Activated T-cell treated with anti-CD3 and anti-CD28 coated beads, Interleukin-2, amount 50 U/mL, for 48 hours (primary cell): ENCODE measurements at regions not wholly inside any gene's neighbourhood (a gene's known extent, or its start where the extent isn't known, plus 50 kb on each side); places are given as distances from the start of the nearest gene placed in this dataset.

Experiments used
- DNase-seq, 2 experiments: peaks; one replicate each; pipeline ENCODE4 v3.0.0-alpha.2; 2020

DNA sequence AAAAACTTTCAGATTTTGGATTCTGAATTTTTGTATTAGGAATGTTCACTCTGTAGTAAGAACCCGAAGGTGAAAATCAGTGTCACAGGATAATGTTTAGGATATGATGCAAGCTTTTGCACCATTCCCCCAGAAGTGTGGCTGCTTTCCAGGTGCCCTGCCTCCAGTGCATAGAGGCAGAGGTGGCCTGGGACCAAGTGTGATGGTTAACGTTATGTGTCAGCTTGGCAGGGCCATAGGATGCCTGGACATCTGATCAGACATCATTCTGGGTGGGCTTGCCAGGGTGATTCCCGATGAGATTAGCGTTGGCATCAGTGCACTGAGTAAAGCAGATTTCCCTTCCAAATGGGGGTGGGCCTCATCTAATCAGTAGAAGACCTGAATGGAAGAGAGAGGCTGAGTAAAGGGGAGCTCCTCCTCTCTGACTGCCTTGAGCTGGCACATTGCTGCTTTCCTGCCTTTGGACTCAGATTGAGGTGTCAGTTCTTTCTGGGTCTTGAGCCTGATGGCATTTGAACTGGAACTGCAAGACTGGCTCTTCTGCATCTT lies 177.4 kb upstream of the HS6ST1 start:
- no peak for DNase-seq

GRCh38 chr2:128496700-128497099 lies 178.0 kb upstream of the HS6ST1 start:
- DNase-seq = no peak

DNA sequence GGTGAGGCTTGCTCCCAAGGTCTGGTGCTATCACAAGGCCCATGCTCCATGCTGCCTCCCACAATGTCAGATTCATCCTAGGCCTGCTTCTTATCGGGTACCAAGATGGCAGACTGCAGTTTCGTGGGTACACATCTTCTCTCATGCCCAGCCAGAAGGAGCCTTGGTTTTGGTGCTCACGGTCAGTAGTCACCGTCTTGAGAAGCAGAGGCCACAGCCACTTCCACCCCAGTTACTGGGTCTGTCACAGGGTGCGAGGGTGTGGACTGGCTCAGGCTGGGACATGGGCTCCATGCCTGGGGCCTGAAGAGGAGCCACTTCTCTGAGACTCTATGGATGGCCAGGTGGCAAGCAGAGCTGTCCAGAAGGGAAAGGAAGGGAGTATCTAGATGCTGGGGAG lies 178.8 kb upstream of the HS6ST1 start:
- no peak for DNase-seq

- DNase-seq = no peak
These were observed 179.4 kb upstream of the HS6ST1 start for GRCh38 chr2:128498086-128498485.

DNA sequence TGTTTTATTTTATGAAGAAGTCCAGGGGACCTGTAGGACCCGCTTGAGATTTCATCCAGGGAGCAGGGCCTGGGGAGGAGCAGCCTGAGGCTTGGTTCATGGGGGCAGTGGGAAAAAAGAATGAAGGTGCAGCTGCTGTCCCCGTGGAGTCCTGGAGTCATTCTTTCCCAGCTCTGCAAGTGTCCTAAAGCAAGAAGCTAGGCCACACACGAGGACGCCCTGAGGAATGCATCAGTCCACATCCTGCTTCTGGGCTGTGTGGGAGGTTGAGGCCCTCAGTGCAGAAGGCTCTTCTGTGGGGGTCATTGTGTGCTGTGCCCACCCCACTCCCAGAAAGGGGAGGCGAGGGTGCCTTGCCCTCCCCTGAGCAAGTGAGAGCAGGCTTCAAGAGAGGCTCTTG lies 179.9 kb upstream of the HS6ST1 start:
- no peak for DNase-seq

- DNase-seq = no peak
These were observed 180.9 kb upstream of the HS6ST1 start for GRCh38 chr2:128499367-128500137.

DNA sequence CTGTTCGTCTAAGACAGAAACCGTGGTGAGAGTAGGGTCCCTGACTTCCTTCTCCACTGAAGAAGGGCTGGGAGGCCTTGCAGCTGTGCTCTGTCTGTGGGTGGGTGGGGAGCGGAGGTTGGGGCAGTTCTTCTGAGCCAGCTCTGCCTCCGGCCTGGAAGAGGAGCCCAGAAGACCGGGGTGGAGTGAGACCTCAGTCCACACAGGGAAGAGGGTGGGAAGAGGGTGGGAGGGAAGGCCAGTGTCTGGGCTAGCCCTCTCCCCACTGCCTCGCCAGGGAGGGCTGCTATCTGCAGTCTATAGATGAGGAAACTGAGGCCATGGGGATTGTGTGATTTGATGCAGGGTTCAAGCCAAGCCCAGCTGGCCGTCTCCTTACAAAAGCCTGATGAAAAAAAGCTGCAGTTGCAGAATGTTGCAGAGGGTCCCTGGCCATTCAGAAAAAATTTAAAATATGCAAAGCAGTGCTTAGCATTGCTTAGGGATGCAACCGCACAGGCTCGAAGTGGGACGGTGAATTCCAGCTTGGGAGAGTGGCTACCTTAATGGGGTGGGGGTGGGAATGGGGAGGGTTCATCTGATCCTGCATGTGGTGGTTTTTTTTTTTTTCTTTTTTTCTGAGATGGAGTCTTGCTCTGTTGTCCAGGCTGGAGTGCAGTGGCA lies 181.6 kb upstream of the HS6ST1 start:
- DNase-seq = no peak

- no peak for DNase-seq
These were observed 182.5 kb upstream of the HS6ST1 start for GRCh38 chr2:128501006-128501690.

GRCh38 chr2:128501700-128502099 lies 183.0 kb upstream of the HS6ST1 start:
- DNase-seq = no peak

GRCh38 chr2:128502200-128502599 lies 183.5 kb upstream of the HS6ST1 start:
- no peak for DNase-seq

DNA sequence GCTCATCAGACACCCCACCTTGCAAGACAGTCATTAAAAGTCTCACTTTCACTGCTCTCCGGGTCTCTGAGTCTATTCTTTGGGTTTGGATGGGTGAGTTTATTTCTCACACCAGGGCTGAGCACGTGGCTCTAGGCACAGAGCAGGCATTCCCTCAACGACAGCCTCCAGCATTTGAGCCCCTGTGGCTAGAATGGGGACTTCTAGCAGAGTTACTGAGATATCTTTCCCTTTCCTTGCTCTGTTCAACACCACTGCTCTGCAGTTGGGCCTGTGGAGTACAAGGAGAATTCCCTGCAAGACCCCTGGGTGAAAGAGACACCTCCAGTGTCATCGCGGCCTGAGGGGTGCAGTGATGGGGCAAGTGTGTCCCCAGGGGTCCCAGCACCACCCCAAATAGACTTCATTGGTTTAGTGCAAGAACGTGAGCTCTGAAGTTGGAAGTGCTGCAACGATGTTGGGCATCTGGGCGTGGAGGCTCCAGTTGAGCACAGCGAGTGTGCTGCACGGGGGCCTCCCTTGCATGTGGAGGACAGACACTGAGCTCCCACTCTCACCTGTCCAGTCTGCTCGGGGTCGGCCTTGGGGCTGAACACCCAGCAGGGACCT lies 184.1 kb upstream of the HS6ST1 start:
- no peak for DNase-seq

- no peak for DNase-seq
These were observed 185.0 kb upstream of the HS6ST1 start for GRCh38 chr2:128503399-128504245.

DNA sequence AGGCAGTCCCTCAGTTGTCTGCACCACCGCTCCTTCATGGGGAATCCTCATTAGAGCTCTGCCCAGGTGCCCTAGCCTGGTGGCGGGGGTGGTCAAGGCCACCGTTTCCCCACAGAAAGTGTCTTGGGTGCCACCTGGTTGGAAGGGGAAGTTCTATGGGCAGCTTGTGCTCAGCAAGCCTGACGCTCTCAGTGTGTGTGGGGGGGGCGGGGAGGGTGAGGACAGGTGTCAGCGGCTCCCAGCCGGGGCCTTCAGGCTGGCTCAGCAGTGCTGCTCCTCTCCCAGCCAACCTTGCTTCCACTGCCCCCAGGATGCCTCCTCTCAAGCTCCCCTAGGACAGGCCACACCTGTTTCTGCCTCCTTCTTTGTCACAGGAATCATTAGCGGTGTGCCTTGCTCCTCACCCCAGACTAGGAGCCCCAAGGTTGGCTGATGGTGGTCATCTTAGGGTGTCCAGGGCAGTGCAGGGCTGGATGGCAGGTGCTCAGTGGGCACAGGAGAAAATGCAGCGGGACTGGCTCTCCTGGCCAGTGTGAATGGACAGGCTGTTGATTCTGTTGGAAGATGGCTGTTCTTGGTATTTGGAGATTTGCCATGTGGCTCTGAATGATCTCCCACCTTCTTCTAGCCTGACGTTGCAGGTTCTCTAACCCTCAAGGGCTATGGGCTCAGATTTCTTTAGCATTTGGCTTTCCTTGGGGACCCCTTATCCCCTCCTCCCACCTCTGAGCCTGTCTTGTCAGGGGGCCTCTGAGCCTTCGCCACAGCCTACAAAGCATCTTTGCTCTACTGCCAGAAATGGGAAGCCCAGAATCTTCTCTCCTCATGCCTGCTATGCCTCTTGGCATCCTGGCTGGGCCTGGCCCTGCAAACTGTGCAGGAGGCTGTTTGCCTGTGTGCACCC lies 185.8 kb upstream of the HS6ST1 start:
- no peak for DNase-seq

DNA sequence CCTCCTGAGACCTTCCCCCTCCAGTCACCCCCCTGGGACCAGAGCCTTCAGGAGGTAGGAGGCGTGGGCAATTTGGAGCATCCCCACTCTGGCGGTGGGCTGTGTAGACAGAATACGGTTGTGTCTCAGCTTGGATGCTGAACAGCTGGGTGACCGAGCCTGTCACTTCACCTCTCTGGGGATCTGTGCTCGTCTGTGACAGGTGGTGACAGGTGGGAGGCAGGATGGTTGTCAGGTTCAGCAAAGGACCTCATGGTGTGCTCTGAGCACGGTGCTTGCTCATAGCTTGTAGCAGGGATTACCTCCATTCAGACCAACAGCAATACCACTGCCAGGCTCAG lies 186.5 kb upstream of the HS6ST1 start:
- no peak for DNase-seq

DNA sequence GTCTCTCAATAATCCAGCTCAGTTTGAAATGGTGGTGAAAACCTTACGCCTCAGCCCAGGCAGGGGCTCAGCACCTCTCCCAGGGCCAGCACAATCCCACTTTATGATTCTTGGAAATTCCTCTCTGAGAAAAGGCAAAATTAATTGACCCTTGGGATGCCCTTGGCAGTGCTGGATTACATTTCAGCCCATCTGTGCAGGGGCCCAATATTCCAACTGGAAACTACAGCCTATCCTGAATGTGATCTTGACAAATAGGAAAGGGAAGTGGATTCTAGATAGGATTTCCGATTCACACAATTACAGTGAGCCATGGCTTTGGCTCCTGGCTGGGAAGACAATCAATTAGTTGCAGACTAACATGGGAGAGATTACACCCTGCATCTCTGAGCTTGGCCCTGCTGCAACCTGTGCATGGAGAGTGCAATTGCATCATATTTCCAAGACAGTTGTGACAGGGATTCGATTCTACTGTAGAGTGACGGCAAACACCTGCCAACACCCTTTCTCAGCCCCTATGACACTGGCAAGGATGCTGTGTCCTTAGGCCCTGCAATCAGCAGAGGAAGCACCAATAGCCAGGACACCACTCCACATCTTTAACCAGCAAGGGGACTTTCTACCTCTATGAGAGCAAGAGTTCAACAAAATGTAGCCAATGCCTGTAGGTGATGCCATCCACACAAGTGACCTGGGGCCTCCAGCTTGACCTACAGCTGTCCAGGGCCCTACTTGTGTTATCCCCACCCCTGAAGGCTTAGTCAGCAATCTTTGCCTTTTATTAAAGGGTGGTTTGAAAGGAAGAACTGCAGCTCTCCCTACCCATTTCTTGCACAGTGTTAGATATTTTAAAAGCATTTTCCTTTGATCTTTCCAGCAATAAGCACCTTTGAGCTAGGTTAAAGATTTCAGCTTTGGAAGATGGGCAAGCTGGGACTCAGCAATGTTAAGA lies 187.2 kb upstream of the HS6ST1 start:
- DNase-seq = no peak

- no peak for DNase-seq
These were observed 187.9 kb upstream of the HS6ST1 start for GRCh38 chr2:128506534-128506933.

DNA sequence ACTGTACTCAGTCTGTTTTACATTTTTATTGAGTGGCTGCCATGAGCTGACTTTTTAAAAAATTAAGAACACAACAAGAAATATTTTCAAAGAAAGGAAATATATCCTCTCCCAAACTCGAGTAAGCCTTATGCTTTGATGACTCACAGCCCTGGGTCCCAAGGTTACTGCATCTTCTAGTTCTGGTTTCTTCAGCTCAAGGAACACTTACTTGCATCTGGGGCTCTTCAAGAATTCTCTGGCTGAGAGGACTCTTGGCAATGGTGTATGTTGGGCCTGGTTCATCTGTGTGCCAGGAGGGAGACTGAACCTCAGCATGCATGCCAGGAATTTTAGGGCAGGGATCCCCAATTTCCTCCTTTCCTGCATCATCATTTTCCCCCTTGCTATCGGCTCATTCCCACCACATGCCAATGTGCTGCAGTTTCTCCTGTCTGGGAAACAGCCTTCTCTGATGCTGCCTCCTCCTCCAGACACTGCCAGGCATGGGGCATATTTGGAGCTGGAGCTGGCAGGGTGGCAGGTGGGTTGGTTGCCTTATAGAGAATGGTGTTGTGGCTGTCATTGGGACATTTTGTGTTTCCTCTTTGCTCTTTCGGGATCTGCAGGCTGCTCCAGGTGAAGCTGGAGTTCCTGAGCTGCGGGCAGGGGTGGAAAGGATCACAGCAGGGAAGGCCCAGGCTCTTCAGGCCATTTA lies 192.2 kb upstream of the HS6ST1 start:
- DNase-seq = no peak

DNA sequence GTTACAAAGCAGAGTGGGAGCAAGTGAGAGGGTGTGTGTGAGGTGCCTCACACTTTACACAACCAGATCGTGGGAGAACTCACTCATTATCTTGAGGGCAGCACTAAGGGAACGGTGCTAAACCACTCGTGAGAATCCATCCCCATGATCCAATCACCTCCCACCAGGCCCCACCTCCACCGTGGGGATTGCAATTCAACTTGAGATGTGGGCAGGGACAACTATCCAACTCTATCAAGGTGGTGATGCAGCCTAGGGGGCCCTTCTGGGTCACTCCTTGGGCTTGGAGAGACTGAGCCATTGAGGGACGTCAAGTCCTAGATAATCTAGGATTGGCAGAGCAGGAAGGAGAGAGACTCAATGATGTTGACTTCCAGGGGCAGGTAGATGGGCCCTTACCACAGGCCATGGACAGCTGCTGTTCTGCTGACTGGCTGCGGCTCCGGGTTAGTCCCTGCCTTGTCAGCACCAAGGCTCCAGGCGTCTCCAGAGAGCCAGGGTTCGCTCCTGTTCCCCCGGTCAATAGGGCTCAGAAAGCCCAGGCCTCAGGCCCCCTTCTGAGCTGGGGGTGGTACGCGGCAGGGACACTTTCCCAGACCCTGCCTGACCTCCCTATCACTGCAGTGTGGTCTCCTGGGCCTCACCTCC lies 193.2 kb upstream of the HS6ST1 start:
- no peak for DNase-seq
